CD4-positive, alpha-beta memory T cell (primary cell): ENCODE measurements at regions not wholly inside any gene's neighbourhood (a gene's known extent, or its start where the extent isn't known, plus 50 kb on each side); places are given as distances from the start of the nearest gene placed in this dataset.

Experiments used
- CTCF ChIA-PET: fragments of 350-600 bp; sonication (Branson Sonifier 250); formaldehyde crosslinking; loops from one replicate; lab custom pipeline; 2021; ENCODE audit warnings: inconsistent platforms; ENCODE audit not compliant: partially characterized antibody; lab: Charles Lee
- POLR2A ChIA-PET: fragments of 350-600 bp; sonication (Branson Sonifier 250); formaldehyde crosslinking; loops from one replicate; lab custom pipeline; 2021; ENCODE audit not compliant: partially characterized antibody; lab: Charles Lee
- DNase-seq, 5 donors: peaks; one replicate each; pipeline versions ENCODE4 v3.0.0 to v3.0.0-alpha.2; 2020 to 2022; ENCODE audit warnings: mixed read lengths in 1 of 5
- H3K27ac ChIP-seq: one replicate; pipeline ENCODE4 v1.7.0; 2013; ENCODE audit warnings: low read depth, low read length
- H3K27me3 ChIP-seq: 2 replicates; pipeline ENCODE4 v1.7.0; 2013; ENCODE audit warnings: mild to moderate bottlenecking, low read length, moderate library complexity; ENCODE audit not compliant: insufficient read depth
- H3K36me3 ChIP-seq: 2 replicates; pipeline ENCODE4 v1.7.0; 2013; ENCODE audit warnings: mild to moderate bottlenecking, low read length, moderate library complexity; ENCODE audit not compliant: insufficient read depth
- H3K4me1 ChIP-seq: 2 replicates; pipeline ENCODE4 v1.7.0; 2013; ENCODE audit warnings: mild to moderate bottlenecking, low read length, moderate library complexity; ENCODE audit not compliant: insufficient read depth
- H3K4me3 ChIP-seq, 2 donors: one replicate each; pipeline ENCODE4 v1.7.0; 2013; ENCODE audit warnings: low read length in 2 of 2, mild to moderate bottlenecking in 1 of 2
- H3K9me3 ChIP-seq, 2 donors: one replicate each; pipeline ENCODE4 v1.7.0; 2013; ENCODE audit warnings: low read length in 2 of 2, control low read depth in 1 of 2; ENCODE audit not compliant: control insufficient read depth in 1 of 2
- H3K27ac Mint-ChIP-seq, 7 donors: one replicate each; pipeline ENCODE4 v1.8.0; 2020 to 2021; ENCODE audit warnings: mixed read lengths in 7 of 7, mild to moderate bottlenecking in 6 of 7, inconsistent platforms in 3 of 7, moderate library complexity in 3 of 7
- H3K27me3 Mint-ChIP-seq, 2 donors: one replicate each; pipeline ENCODE4 v1.8.0; 2020 to 2021; ENCODE audit warnings: mixed read lengths in 2 of 2
- H3K36me3 Mint-ChIP-seq, 2 donors: one replicate each; pipeline ENCODE4 v1.8.0; 2020 to 2021; ENCODE audit warnings: mixed read lengths in 2 of 2, inconsistent platforms in 1 of 2, mild to moderate bottlenecking in 1 of 2
- H3K4me1 Mint-ChIP-seq, 4 donors: one replicate each; pipeline ENCODE4 v1.8.0; 2020 to 2021; ENCODE audit warnings: mixed read lengths in 4 of 4, mild to moderate bottlenecking in 1 of 4
- H3K4me3 Mint-ChIP-seq, 8 donors: one replicate each; pipeline ENCODE4 v1.8.0; 2020 to 2021; ENCODE audit warnings: mixed read lengths in 8 of 8, mild to moderate bottlenecking in 7 of 8, moderate library complexity in 6 of 8, inconsistent platforms in 3 of 8
- H3K9me3 Mint-ChIP-seq, 8 donors: one replicate each; pipeline ENCODE4 v1.8.0; 2020 to 2021; ENCODE audit warnings: mixed read lengths in 8 of 8, mild to moderate bottlenecking in 5 of 8, inconsistent platforms in 3 of 8, moderate library complexity in 1 of 8
- intact Hi-C: fragments of 100-400 bp; cut with micrococcal nuclease; formaldehyde crosslinking; loops from one replicate; pipeline ENCODE4 v1.15.1; 2023

DNA sequence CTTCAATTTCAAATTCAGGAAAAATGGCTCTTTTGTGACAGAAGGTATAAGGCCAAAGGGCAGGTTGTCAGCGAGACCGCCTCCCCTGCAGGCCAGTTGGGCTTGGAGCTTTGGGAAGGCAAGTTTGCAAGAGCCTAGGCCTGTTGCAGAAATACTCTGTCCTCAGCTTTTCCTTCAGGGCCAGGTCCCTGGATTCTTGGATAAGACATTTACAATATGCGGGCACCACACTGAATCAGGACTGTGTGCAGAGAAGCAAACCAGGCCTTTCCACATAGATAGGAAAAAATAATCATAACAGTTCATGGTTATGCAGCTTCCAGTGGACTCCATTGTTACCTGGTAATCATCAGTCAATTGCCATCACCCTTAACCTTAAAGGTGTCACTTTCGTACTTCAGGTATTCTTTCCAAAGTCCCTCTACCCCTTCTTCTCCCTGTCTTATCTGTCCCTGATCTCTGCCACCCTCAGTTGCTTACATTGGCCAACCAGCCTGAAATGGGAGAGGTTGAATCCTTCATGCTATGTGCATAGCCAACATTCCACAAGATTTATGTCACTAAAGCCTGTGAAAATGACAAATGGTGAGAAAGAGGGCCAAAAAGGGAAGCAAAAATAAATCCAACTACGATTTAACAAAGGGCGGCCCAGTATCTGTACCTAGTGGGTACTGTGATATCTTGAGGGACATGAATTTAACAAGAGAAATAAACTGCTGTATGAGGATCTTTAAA lies 304.5 kb upstream of the NFE2L3 start:
- Histone ChIP-seq H3K36me3 (no peaks in the 10 kb centered on the region), H3K27me3 (peaks cover 23% of the 10 kb centered on the region), H3K4me3 (no peak overlapping the region), H3K4me1 (peaks cover 10% of the 10 kb centered on the region), H3K27ac (no peak overlapping the region), H3K9me3 (no peaks in the 10 kb centered on the region)
- DNase-seq: no peak
- Mint-ChIP-seq H3K4me3 (no peak overlapping the region), H3K9me3 (peaks cover 0 to 7% (median 0%) of the 10 kb centered on the region in 8 donors), H3K4me1 (peaks cover 5 to 12% (median 7%) of the 10 kb centered on the region in 4 donors), H3K27me3 (peaks cover 40% of the 10 kb centered on the region in 2 donors), H3K27ac (no peak overlapping the region), H3K36me3 (peaks cover 0 to 3% of the 10 kb centered on the region in 2 donors)
- CTCF ChIA-PET: no interaction called here
- intact Hi-C loops: no loop called here
- POLR2A ChIA-PET: no interaction called here

DNA sequence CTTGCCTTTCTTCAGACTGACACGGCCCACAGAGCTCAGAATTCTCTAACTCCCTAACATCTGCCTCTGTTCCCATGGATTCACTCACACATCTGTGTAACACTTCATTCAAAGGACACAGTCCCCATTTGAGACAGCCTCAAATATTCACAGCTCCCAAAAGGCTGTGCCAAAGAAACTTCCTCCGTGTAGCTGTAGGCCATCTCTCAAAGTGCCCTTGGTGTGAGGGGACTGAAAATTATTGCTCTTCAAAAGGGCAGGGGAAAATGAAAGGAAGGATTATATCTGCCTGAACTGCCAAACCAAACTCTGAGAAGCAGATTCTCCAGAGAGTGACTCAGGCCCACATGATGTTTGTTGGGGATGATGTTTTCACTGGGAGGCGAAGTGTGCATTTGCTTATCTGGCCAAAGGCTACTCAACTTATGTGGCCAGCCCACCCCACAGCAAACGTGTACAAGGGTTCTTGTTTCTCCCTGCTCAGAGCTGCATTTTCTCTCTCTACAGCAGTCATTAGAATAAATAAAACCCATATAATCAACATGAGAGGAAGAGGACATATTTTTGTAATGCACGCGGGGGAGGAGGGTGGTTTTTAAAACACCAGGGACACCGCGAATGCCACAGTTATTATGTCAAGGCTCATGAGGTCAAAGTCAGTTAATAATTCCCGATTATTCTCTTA lies 302.4 kb upstream of the NFE2L3 start:
- H3K36me3 ChIP-seq: no peaks in the 10 kb centered on the region
- Mint-ChIP-seq H3K4me3 (no peak overlapping the region), H3K9me3 (peaks cover 0 to 21% (median 5%) of the 10 kb centered on the region in 8 donors), H3K27ac (peak overlapping the region in 1 of 7 donors; percentile 38), H3K36me3 (peaks cover 0 to 4% of the 10 kb centered on the region in 2 donors), H3K4me1 (peaks cover 5 to 29% (median 11%) of the 10 kb centered on the region in 4 donors), H3K27me3 (peaks cover 51 to 57% of the 10 kb centered on the region in 2 donors)
- H3K27ac ChIP-seq: no peak overlapping the region
- no peaks in the 10 kb centered on the region for H3K9me3 ChIP-seq
- no peak overlapping the region for H3K4me3 ChIP-seq
- H3K4me1 ChIP-seq: peaks cover 16% of the 10 kb centered on the region
- intact Hi-C loops: loop anchor here (5.0 to 10.0 kb wide), 2 partner anchors 285 to 1313 kb away; no protein-coding TSS in a partner anchor
- ChIA-PET CTCF (no interaction called here), POLR2A (no interaction called here)
- no peak for DNase-seq
- H3K27me3 ChIP-seq: peaks cover 42% of the 10 kb centered on the region

DNA sequence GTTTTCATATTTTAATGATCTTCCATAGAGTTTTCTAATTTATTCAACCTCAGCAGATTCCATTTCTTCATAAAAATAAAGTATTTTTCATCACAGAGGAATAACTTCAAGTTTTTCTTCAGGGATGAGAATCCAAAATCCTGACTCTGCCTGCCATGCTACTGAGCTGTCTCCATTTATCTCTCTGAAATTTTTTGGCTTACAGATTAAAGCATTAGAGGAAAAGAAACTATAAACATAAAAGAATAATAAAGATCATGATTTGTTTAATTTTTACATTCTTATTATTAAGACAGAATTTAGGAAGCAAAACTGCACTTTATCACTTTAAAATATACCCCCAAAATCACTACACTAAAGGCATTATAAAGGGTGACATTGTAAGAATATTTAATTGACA lies 301.8 kb upstream of the NFE2L3 start:
- Histone ChIP-seq H3K27ac (no peak overlapping the region), H3K4me1 (peaks cover 16% of the 10 kb centered on the region), H3K9me3 (no peaks in the 10 kb centered on the region), H3K4me3 (no peak overlapping the region), H3K36me3 (no peaks in the 10 kb centered on the region), H3K27me3 (peaks cover 47% of the 10 kb centered on the region)
- peaks cover 0 to 4% of the 10 kb centered on the region in 2 donors for H3K36me3 Mint-ChIP-seq
- CTCF ChIA-PET: no interaction called here
- H3K4me3 Mint-ChIP-seq: no peak overlapping the region
- H3K4me1 Mint-ChIP-seq: peaks cover 5 to 30% (median 11%) of the 10 kb centered on the region in 4 donors
- intact Hi-C loops: loop anchor here (5.0 to 10.0 kb wide), 2 partner anchors 285 to 1312 kb away; no protein-coding TSS in a partner anchor
- no peak overlapping the region for H3K27ac Mint-ChIP-seq
- peaks cover 52 to 58% of the 10 kb centered on the region in 2 donors for H3K27me3 Mint-ChIP-seq
- H3K9me3 Mint-ChIP-seq: peaks cover 0 to 27% (median 5%) of the 10 kb centered on the region in 8 donors
- DNase-seq: no peak
- POLR2A ChIA-PET: no interaction called here

DNA sequence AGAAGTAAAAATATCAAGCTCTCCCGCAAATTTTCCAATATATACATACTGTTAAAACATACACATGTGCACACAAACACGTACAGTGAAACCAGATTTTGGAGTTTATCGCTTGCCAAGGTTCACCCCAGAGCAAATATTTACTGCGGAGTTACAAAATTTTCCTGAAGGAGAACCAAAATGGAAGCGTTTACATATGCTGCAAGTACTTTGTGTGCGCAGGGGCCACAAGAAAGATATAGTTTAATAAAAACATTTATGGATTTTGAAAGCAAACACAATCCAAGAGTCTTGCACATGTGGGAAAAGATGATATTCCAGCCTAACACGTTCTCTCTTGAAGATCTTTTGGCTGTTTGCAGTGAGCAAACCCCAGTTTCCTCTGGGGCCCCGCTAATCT lies 301.3 kb upstream of the NFE2L3 start:
- peaks cover 50 to 57% of the 10 kb centered on the region in 2 donors for H3K27me3 Mint-ChIP-seq
- H3K9me3 Mint-ChIP-seq: peaks cover 0 to 30% (median 7%) of the 10 kb centered on the region in 8 donors
- no peak overlapping the region for H3K4me3 ChIP-seq
- ChIA-PET CTCF (interaction anchor here (1.3 to 1.4 kb wide), 2 partner anchors 12 kb away, joined by 4 read pairs; no protein-coding TSS in a partner anchor), POLR2A (no interaction called here)
- no peaks in the 10 kb centered on the region for H3K9me3 ChIP-seq
- H3K27me3 ChIP-seq: peaks cover 51% of the 10 kb centered on the region
- H3K36me3 ChIP-seq: no peaks in the 10 kb centered on the region
- H3K27ac Mint-ChIP-seq: peak overlapping the region in 2 of 7 donors; percentile 30 to 91
- intact Hi-C loops: loop anchor here (5.0 to 10.0 kb wide), 2 partner anchors 286 to 1312 kb away; no protein-coding TSS in a partner anchor
- H3K4me1 Mint-ChIP-seq: peaks cover 5 to 30% (median 11%) of the 10 kb centered on the region in 4 donors
- no peak overlapping the region for H3K27ac ChIP-seq
- no peak overlapping the region for H3K4me3 Mint-ChIP-seq
- H3K4me1 ChIP-seq: peaks cover 16% of the 10 kb centered on the region
- peaks cover 0 to 4% of the 10 kb centered on the region in 2 donors for H3K36me3 Mint-ChIP-seq
- no peak for DNase-seq

DNA sequence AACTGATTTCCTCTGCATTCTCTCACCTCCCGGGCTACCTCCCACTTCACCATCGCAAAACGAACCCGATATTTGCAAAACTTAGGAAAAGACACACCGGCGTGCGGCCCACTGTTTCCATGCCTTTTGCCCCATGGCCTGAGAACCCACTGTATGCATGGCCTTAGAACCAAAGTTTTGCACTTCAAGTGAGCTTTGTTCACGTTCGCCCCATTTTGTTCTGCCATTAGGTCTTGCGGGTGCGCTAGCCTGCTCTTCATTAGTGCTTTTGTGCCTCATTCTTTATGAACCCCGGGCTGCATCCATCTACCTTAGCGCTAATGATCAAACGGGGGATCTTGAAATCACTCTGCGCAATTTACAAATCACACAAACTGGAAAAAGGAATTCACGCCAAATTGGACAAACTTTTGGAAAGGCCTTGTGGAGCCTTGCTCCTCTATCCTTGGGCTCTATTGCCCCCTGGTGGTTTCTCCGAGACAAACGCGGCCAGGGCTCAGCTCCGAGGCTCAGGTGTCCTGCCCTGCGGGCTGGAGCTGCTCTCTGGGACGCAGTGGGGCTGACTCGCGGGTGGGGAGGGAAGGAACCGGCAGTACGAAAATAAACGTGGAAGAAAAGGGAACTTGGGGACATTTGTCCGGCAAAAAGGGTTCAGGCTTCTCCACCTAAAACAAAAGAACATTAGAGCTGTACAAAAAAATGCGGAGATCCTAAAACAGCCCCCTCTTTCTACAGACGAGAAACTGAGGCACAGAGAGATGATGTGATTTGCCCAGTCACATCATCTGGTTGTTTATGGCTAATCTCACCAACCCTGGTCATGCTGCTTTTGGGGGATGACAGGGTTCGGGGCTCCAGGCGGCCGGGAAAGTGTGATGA lies 300.4 kb upstream of the NFE2L3 start:
- DNase-seq: peak; percentile 39 to 55 (median 45)
- no peaks in the 10 kb centered on the region for H3K36me3 ChIP-seq
- H3K9me3 ChIP-seq: no peaks in the 10 kb centered on the region
- peak overlapping the region in 5 of 7 donors; percentile 58 to 91 (median 89) for H3K27ac Mint-ChIP-seq
- ChIA-PET CTCF (interaction anchor here (0.6 to 1.4 kb wide), 6 partner anchors 10 to 1339 kb away, joined by 3 to 4 read pairs (median 3); no protein-coding TSS in a partner anchor), POLR2A (no interaction called here)
- H3K4me1 Mint-ChIP-seq: peaks cover 5 to 30% (median 11%) of the 10 kb centered on the region in 4 donors
- H3K27ac ChIP-seq: no peak overlapping the region
- H3K4me3 ChIP-seq: no peak overlapping the region
- H3K27me3 Mint-ChIP-seq: peaks cover 49 to 53% of the 10 kb centered on the region in 2 donors
- H3K4me1 ChIP-seq: peaks cover 20% of the 10 kb centered on the region
- H3K36me3 Mint-ChIP-seq: peaks cover 0 to 4% of the 10 kb centered on the region in 2 donors
- H3K9me3 Mint-ChIP-seq: peaks cover 0 to 31% (median 7%) of the 10 kb centered on the region in 8 donors
- intact Hi-C loops: loop anchor here (5.0 to 10.0 kb wide), 2 partner anchors 287 to 1311 kb away; no protein-coding TSS in a partner anchor
- H3K27me3 ChIP-seq: peaks cover 59% of the 10 kb centered on the region
- H3K4me3 Mint-ChIP-seq: peak overlapping the region; percentile 6 to 91 (median 78)

DNA sequence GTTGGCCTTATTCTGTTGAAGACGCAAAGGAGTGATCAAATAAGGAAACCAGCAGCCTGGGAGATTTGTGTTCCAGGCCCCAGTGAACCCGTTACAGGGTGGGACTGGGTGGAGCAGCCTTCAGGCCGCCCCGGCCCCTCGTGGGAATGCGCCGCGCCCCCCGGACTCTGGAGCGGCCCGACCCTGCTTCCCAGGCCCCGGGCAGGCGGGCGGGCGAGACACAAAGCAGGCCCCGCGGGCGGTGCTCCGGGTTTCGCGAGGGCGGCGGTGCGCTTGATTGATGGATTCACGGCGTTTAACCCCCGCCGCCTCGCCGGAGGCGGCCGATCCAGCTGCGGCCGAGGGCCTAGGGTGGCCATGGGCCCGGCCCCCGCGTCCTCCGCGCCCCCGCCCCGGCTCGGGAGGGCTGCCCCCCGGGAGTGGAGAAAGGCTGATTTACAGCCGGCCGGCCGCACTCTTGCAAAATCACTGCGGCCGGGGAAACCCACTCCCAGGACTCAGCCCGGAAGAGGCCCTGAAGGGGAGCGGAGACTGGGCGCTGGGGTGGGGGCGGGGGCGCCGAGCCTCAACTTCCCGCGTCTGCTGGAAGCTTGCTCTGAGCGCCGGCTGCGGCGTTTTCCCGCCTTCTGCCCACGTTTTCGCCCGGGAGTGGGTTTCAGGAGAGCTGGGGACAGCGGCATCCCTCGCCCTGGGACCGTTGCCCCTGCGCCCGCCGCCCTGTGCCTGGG lies 299.6 kb upstream of the NFE2L3 start:
- H3K36me3 Mint-ChIP-seq: peaks cover 0 to 4% of the 10 kb centered on the region in 2 donors
- peak in 3 of 5 donors; percentile 17 to 32 (median 23) for DNase-seq
- no peak overlapping the region for H3K27ac ChIP-seq
- H3K27ac Mint-ChIP-seq: peak overlapping the region in 3 of 7 donors; percentile 89 to 91 (median 90)
- POLR2A ChIA-PET: no interaction called here
- peaks cover 28% of the 10 kb centered on the region for H3K4me1 ChIP-seq
- peak overlapping the region in 5 of 8 donors; percentile 72 to 91 (median 80) for H3K4me3 Mint-ChIP-seq
- peaks cover 49 to 53% of the 10 kb centered on the region in 2 donors for H3K27me3 Mint-ChIP-seq
- intact Hi-C loops: loop anchor here (5.0 to 10.0 kb wide), 2 partner anchors 288 to 1310 kb away; no protein-coding TSS in a partner anchor
- H3K4me3 ChIP-seq: no peak overlapping the region
- peaks cover 5 to 30% (median 11%) of the 10 kb centered on the region in 4 donors for H3K4me1 Mint-ChIP-seq
- peaks cover 0 to 31% (median 7%) of the 10 kb centered on the region in 8 donors for H3K9me3 Mint-ChIP-seq
- no peaks in the 10 kb centered on the region for H3K36me3 ChIP-seq
- H3K9me3 ChIP-seq: no peaks in the 10 kb centered on the region
- peaks cover 67% of the 10 kb centered on the region for H3K27me3 ChIP-seq
- CTCF ChIA-PET: interaction anchor here (0.6 to 1.4 kb wide), 6 partner anchors 10 to 1339 kb away, joined by 3 to 4 read pairs (median 3); no protein-coding TSS in a partner anchor
